Breast epithelium (tissue), 4 donors: ENCODE measurements at regions not wholly inside any gene's neighbourhood (a gene's known extent, or its start where the extent isn't known, plus 50 kb on each side); places are given as distances from the start of the nearest gene placed in this dataset.

ENCODE experiments used
- DNase-seq, 2 donors: peaks; one replicate each; pipeline ENCODE4 v3.0.0-alpha.2; 2019; ENCODE audit warnings: low spot score in 2 of 2
- H3K27ac ChIP-seq, 2 donors: fragments of 200-600 bp; sonication (generic) in 1 of 2; one replicate each; pipeline ENCODE4 v1.5.1; 2016 to 2019; ENCODE audit warnings: mild to moderate bottlenecking in 1 of 2
- H3K27me3 ChIP-seq, 2 donors: fragments of 200-600 bp; sonication (generic) in 1 of 2; one replicate each; pipeline versions ENCODE4 v1.5.1 to v1.6.0; 2017 to 2019; ENCODE audit warnings: control low read depth in 1 of 2, mild to moderate bottlenecking in 1 of 2
- H3K36me3 ChIP-seq: fragments of 200-600 bp; one replicate; pipeline ENCODE4 v1.5.1; 2019
- H3K4me1 ChIP-seq, 2 donors: fragments of 200-600 bp; sonication (generic); one replicate each; pipeline ENCODE4 v1.5.1; 2016 to 2019; ENCODE audit warnings: control low read depth in 1 of 2
- H3K4me3 ChIP-seq, 3 donors: fragments of 200-600 bp; sonication (generic); 1 replicate in 2 of 3; 2 replicates in 1 of 3; pipeline ENCODE4 v1.5.1; 2016 to 2019; ENCODE audit warnings: mild to moderate bottlenecking in 3 of 3, moderate library complexity in 2 of 3
- H3K9me3 ChIP-seq, 2 donors: fragments of 200-600 bp; sonication (generic) in 1 of 2; one replicate each; pipeline ENCODE4 v1.5.1; 2016 to 2019; ENCODE audit warnings: control low read depth in 1 of 2
- POLR2A ChIP-seq: fragments of 450-650 bp; IDR thresholded peaks from one replicate; pipeline ENCODE4 v1.6.1; 2016; ENCODE audit warnings: antibody characterized with exemption, mild to moderate bottlenecking, moderate library complexity
- POLR2AphosphoS5 ChIP-seq, 3 donors: sonication (generic); formaldehyde crosslinking; IDR thresholded peaks; one replicate each; pipeline ENCODE4 v1.6.1; 2017; ENCODE audit warnings: antibody characterized with exemption in 3 of 3
- intact Hi-C: fragments of 100-400 bp; cut with DNase I; formaldehyde crosslinking; loops from one replicate; pipeline ENCODE4 v1.15.1; 2023; ENCODE audit warnings: low total_unique reads
- TF ChIP-seq, protein P1 (sequence below), 3 donors: fragments of 450-650 bp; IDR thresholded peaks; one replicate each; pipeline ENCODE4 v1.5.1; 2016 to 2017; ENCODE audit warnings: antibody characterized with exemption in 3 of 3, mild to moderate bottlenecking in 3 of 3, moderate library complexity in 3 of 3

DNA sequence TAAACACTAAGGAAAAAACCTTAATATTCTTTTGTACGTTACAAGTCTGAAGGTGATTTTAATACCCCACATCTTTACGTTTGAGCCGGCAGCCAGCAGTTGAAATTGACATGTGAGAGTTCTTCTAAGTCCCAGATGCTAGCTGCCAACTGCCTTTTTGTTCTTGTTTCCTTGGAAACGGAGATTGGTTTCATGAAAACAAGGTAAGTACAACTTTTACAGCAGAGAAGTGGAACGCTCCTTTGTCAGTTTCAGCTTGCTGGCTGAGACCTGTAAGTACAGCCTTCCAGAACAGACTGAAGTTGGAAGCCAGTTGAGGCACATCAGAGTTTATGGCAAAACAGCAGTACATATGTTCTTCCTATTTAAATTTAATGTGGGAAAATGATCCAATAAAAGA, 1018.4 kb upstream of the ARRDC3 start:
- H3K27me3 ChIP-seq: no peaks in the 10 kb centered on the region
- no peak for DNase-seq
- no peaks in the 10 kb centered on the region for H3K4me1 ChIP-seq
- H3K27ac ChIP-seq: no peak overlapping the region
- H3K9me3 ChIP-seq: no peaks in the 10 kb centered on the region
- TF ChIP-seq, protein P1, sequence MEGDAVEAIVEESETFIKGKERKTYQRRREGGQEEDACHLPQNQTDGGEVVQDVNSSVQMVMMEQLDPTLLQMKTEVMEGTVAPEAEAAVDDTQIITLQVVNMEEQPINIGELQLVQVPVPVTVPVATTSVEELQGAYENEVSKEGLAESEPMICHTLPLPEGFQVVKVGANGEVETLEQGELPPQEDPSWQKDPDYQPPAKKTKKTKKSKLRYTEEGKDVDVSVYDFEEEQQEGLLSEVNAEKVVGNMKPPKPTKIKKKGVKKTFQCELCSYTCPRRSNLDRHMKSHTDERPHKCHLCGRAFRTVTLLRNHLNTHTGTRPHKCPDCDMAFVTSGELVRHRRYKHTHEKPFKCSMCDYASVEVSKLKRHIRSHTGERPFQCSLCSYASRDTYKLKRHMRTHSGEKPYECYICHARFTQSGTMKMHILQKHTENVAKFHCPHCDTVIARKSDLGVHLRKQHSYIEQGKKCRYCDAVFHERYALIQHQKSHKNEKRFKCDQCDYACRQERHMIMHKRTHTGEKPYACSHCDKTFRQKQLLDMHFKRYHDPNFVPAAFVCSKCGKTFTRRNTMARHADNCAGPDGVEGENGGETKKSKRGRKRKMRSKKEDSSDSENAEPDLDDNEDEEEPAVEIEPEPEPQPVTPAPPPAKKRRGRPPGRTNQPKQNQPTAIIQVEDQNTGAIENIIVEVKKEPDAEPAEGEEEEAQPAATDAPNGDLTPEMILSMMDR (IDR thresholded peaks at IDR 0.05): no peak
- TF ChIP-seq POLR2AphosphoS5 (IDR thresholded peaks at IDR 0.05) (no peak), POLR2A (no peak)
- intact Hi-C loops: no loop called here
- H3K36me3 ChIP-seq: no peaks in the 10 kb centered on the region
- H3K4me3 ChIP-seq: no peak overlapping the region

DNA sequence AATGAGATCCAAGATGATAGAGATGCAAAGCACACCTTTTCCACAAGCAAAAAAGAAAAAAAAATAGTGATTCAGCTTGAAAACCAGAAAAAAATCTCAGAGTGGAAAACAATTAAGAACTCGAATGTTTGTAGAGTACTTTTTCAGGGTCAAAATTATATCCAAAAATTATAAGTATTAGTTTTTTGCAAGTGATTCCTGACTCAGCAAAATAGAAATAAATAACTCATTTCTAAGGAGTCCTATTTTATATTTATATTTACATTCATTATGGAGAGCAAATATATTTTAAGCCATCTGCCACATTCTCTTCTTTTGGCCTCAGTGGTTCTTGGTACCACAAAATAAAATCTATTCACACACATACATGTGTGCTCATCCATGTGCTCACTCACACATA, 1011.8 kb upstream of the ARRDC3 start:
- H3K27ac ChIP-seq: no peak overlapping the region
- H3K27me3 ChIP-seq: no peaks in the 10 kb centered on the region
- intact Hi-C loops: no loop called here
- no peak for DNase-seq
- no peaks in the 10 kb centered on the region for H3K36me3 ChIP-seq
- TF ChIP-seq POLR2A (no peak), POLR2AphosphoS5 (IDR thresholded peaks at IDR 0.05) (no peak)
- TF ChIP-seq, protein P1 (IDR thresholded peaks at IDR 0.05): no peak
- H3K4me1 ChIP-seq: no peaks in the 10 kb centered on the region
- no peaks in the 10 kb centered on the region for H3K9me3 ChIP-seq
- H3K4me3 ChIP-seq: no peak overlapping the region

DNA sequence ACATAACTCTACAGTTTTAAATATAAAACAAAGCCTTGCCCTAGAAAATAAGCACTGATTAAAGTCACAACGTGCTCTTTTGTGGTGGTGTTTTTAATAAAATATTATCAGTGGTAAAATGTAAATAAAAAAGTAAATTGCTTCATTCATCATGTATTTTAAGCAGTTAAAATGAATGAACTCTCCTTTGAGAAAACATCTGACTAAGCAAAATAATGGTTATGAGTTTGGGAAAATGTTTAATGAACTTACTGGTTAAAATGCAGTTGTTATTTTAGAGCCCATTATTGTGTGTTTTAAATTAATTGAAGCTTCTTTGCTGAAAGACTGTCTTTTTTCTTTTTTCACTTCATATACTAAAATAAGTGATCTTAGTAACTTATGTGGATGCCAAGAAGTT, 1007.5 kb upstream of the ARRDC3 start:
- no peak overlapping the region for H3K4me3 ChIP-seq

DNA sequence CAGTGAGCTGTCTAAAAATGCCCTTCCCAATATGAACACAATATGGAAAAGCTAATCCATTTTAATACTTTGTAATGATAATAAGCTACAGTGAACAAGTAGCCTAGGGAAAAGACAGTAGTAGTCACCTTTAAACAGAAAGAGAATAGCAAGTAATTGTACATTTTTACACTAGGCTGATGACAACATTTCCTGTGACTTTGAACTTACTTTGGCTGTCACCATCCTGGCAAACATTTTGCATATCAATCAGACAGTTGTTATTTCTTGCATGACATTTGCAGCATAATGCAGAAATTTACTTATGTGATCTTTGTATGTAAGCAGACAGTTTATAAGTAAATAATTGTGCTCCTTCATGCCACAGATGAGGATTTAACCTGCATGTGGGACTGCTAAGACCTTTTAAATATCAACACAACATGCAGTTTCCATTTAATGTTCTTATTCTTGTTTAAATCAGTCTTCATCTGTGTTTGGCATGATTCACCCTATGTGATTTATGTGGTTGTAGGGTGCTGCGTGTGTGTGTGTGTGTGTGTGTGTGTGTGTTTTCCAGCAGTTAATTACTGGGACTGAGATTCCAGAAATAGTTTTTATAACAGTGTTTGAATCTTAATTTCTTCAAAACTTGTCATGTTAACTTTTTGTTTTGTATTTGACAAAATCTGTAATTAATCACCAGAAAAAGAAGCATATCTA, 997.1 kb upstream of the ARRDC3 start:
- no peaks in the 10 kb centered on the region for H3K27me3 ChIP-seq
- intact Hi-C loops: no loop called here
- H3K9me3 ChIP-seq: peaks cover 0 to 2% of the 10 kb centered on the region in 2 donors
- H3K4me3 ChIP-seq: no peak overlapping the region
- no peak overlapping the region for H3K27ac ChIP-seq
- H3K4me1 ChIP-seq: no peaks in the 10 kb centered on the region
- DNase-seq: no peak
- TF ChIP-seq, protein P1 (IDR thresholded peaks at IDR 0.05): no peak
- no peak for TF ChIP-seq POLR2AphosphoS5 (IDR thresholded peaks at IDR 0.05)
- TF ChIP-seq POLR2A: no peak
- H3K36me3 ChIP-seq: no peaks in the 10 kb centered on the region

More for the DNA sequence above, 1007.5 kb upstream of the ARRDC3 start:
- Histone ChIP-seq H3K36me3 (no peaks in the 10 kb centered on the region), H3K4me1 (no peaks in the 10 kb centered on the region), H3K9me3 (no peaks in the 10 kb centered on the region), H3K27me3 (no peaks in the 10 kb centered on the region), H3K27ac (no peak overlapping the region)
- TF ChIP-seq POLR2A (no peak), POLR2AphosphoS5 (IDR thresholded peaks at IDR 0.05) (no peak)
- DNase-seq: no peak
- intact Hi-C loops: no loop called here

DNA sequence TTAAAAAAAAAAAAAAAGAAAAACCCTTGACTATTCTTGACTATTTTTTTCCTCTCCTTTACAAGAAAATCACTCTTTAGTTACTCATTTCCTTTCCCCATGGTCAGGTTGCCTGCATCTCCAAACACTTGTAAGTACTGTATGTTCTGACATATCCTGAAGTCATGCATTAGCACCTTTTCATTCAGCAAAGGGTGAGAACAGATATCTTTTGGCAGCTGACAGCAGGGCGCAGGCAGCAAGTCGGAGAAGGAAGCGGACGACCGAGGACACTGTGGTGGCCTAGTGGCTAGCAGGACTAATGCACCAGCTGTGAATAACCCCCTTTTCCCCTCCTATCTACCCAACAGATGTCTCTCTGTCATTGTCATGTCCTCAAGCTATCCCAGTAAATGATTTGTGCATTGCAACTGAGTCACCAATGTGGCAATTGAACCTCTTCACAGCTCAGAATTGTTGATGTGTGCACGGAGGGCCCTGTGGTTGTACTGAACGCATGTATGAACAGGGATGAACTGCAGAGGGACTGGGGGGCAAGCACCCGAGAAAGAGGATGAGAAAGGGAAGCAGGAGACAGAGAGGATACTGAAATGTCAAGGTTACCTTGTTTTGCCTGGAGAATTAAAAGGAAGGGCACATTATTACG, 996.0 kb upstream of the ARRDC3 start:
- H3K27ac ChIP-seq: no peak overlapping the region
- H3K9me3 ChIP-seq: peaks cover 5 to 10% of the 10 kb centered on the region in 2 donors
- H3K4me1 ChIP-seq: no peaks in the 10 kb centered on the region
- H3K4me3 ChIP-seq: no peak overlapping the region
- H3K36me3 ChIP-seq: no peaks in the 10 kb centered on the region
- TF ChIP-seq, protein P1 (IDR thresholded peaks at IDR 0.05): no peak
- TF ChIP-seq POLR2AphosphoS5 (IDR thresholded peaks at IDR 0.05): no peak
- intact Hi-C loops: no loop called here
- no peak for DNase-seq
- no peaks in the 10 kb centered on the region for H3K27me3 ChIP-seq
